HEK293 (cell line): ENCODE measurements at regions not wholly inside any gene's neighbourhood (a gene's known extent, or its start where the extent isn't known, plus 50 kb on each side); places are given as distances from the start of the nearest gene placed in this dataset.

Source experiments
- ELK4 ChIP-seq: IDR thresholded peaks from 2 replicates; pipeline ENCODE4 v1.6.1; 2011; ENCODE audit warnings: mild to moderate bottlenecking, low read depth, low read length, borderline replicate concordance
- HOXD13 ChIP-seq: sonication (generic); formaldehyde crosslinking; IDR thresholded peaks from 2 replicates; pipeline ENCODE4 v1.8.0; 2022; ENCODE audit warnings: missing genetic modification reagents, borderline replicate concordance
- REST ChIP-seq: fragments of 450-650 bp; formaldehyde crosslinking; IDR thresholded peaks from 2 replicates; pipeline ENCODE4 v1.5.1; 2016; ENCODE audit warnings: missing biosample characterization, missing genetic modification characterization
- ZBTB17 ChIP-seq: fragments of 450-650 bp; formaldehyde crosslinking; IDR thresholded peaks from 2 replicates; pipeline ENCODE4 v1.5.1; 2016; ENCODE audit warnings: missing biosample characterization, missing genetic modification characterization
- ZEB2 ChIP-seq: fragments of 450-650 bp; formaldehyde crosslinking; IDR thresholded peaks from 2 replicates; pipeline ENCODE4 v1.5.1; 2016; ENCODE audit warnings: missing biosample characterization, missing genetic modification characterization
- ZNF23 ChIP-seq: fragments of 450-650 bp; formaldehyde crosslinking; IDR thresholded peaks from 2 replicates; pipeline ENCODE4 v1.5.1; 2016; ENCODE audit warnings: missing biosample characterization, missing genetic modification characterization, borderline replicate concordance
- ZNF24 ChIP-seq: fragments of 450-650 bp; formaldehyde crosslinking; IDR thresholded peaks from 2 replicates; pipeline ENCODE4 v1.5.1; 2016; ENCODE audit warnings: missing biosample characterization, missing genetic modification characterization
- ZNF558 ChIP-seq: fragments of 450-650 bp; formaldehyde crosslinking; IDR thresholded peaks from 2 replicates; pipeline ENCODE4 v1.5.1; 2016; ENCODE audit warnings: missing biosample characterization, missing genetic modification characterization
- ZNF670 ChIP-seq: fragments of 450-650 bp; formaldehyde crosslinking; IDR thresholded peaks from 2 replicates; pipeline ENCODE4 v1.5.1; 2016; ENCODE audit warnings: missing biosample characterization, missing genetic modification characterization, low read depth
- ZNF701 ChIP-seq: fragments of 450-650 bp; formaldehyde crosslinking; IDR thresholded peaks from 2 replicates; pipeline ENCODE4 v1.5.1; 2016; ENCODE audit warnings: missing biosample characterization, missing genetic modification characterization
- TF ChIP-seq, protein P1 (sequence below): fragments of 450-650 bp; formaldehyde crosslinking; IDR thresholded peaks from 2 replicates; pipeline ENCODE4 v1.5.1; 2016; ENCODE audit warnings: missing biosample characterization, missing genetic modification characterization
- TF ChIP-seq, protein P2 (sequence below): fragments of 450-650 bp; formaldehyde crosslinking; IDR thresholded peaks from 2 replicates; pipeline ENCODE4 v1.5.1; 2016; ENCODE audit warnings: missing biosample characterization, missing genetic modification characterization
- TF ChIP-seq, protein P3 (sequence below): fragments of 450-650 bp; formaldehyde crosslinking; IDR thresholded peaks from 2 replicates; pipeline ENCODE4 v1.5.1; 2017; ENCODE audit warnings: missing biosample characterization, missing genetic modification characterization

DNA sequence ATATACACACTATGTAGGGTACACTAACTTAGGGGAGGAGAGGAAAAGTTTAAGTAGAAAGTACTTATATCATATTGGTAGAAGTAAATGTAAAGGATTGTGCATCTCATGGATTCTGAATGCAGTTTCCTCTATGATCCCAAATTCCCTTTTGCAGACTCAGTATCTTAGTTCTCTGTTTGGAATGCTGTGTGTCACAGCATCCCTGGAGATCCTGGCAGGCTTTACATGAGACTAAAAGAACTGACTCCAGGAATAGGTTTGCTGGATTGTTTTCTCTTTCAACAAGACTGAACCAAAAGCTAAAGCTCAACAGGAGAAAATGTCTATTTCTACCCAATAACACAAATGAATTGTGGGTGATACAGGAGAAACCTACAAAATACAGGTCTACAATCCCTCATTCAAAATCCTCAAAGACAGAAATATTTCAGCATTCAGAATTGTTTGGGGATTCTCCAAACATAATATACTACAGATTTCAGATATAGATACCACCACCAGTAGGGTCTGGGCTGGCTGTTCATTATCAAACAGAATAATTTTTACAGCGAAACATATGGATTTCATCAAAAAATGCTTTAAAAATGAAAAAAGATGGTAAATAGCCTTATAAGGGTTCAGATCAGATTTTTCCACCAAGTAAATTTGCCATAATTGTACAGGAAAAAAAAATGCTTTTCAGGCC is 324.7 kb upstream of the GRAMD2B start:
- TF ChIP-seq, protein P1, sequence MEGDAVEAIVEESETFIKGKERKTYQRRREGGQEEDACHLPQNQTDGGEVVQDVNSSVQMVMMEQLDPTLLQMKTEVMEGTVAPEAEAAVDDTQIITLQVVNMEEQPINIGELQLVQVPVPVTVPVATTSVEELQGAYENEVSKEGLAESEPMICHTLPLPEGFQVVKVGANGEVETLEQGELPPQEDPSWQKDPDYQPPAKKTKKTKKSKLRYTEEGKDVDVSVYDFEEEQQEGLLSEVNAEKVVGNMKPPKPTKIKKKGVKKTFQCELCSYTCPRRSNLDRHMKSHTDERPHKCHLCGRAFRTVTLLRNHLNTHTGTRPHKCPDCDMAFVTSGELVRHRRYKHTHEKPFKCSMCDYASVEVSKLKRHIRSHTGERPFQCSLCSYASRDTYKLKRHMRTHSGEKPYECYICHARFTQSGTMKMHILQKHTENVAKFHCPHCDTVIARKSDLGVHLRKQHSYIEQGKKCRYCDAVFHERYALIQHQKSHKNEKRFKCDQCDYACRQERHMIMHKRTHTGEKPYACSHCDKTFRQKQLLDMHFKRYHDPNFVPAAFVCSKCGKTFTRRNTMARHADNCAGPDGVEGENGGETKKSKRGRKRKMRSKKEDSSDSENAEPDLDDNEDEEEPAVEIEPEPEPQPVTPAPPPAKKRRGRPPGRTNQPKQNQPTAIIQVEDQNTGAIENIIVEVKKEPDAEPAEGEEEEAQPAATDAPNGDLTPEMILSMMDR (tag by site-specific recombination) = no peak
- TF ChIP-seq ZNF670 (tag by site-specific recombination) (no peak), ZBTB17 (tag by site-specific recombination) (no peak), HOXD13 (no peak), ZNF558 (tag by site-specific recombination) (no peak), ZEB2 (no peak), ZNF701 (tag by site-specific recombination) (no peak), ZNF24 (tag by site-specific recombination) (no peak), REST (tag by site-specific recombination) (no peak), ELK4 (no peak), ZNF23 (tag by site-specific recombination) (no peak)
- TF ChIP-seq, protein P2, sequence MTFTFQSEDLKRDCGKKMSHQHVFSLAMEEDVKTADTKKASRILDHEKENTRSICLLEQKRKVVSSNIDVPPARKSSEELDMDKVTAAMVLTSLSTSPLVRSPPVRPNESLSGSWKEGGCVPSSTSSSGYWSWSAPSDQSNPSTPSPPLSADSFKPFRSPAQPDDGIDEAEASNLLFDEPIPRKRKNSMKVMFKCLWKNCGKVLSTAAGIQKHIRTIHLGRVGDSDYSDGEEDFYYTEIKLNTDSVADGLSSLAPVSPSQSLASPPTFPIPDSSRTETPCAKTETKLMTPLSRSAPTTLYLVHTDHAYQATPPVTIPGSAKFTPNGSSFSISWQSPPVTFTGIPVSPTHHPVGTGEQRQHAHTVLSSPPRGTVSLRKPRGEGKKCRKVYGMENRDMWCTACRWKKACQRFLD (tag by site-specific recombination) = no peak
- TF ChIP-seq, protein P3, sequence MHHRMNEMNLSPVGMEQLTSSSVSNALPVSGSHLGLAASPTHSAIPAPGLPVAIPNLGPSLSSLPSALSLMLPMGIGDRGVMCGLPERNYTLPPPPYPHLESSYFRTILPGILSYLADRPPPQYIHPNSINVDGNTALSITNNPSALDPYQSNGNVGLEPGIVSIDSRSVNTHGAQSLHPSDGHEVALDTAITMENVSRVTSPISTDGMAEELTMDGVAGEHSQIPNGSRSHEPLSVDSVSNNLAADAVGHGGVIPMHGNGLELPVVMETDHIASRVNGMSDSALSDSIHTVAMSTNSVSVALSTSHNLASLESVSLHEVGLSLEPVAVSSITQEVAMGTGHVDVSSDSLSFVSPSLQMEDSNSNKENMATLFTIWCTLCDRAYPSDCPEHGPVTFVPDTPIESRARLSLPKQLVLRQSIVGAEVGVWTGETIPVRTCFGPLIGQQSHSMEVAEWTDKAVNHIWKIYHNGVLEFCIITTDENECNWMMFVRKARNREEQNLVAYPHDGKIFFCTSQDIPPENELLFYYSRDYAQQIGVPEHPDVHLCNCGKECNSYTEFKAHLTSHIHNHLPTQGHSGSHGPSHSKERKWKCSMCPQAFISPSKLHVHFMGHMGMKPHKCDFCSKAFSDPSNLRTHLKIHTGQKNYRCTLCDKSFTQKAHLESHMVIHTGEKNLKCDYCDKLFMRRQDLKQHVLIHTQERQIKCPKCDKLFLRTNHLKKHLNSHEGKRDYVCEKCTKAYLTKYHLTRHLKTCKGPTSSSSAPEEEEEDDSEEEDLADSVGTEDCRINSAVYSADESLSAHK (tag by site-specific recombination) = no peak
